Neural progenitor cell (in vitro differentiated cells): ENCODE measurements at regions not wholly inside any gene's neighbourhood (a gene's known extent, or its start where the extent isn't known, plus 50 kb on each side); places are given as distances from the start of the nearest gene placed in this dataset.

ENCODE experiments used
- CTCF ChIP-seq: fragments of 200-600 bp; sonication (generic); IDR thresholded peaks from 2 replicates; pipeline ENCODE4 v1.5.1; 2017; ENCODE audit warnings: antibody characterized with exemption, mild to moderate bottlenecking
- EZH2 ChIP-seq: fragments of 200-600 bp; sonication (generic); IDR thresholded peaks from 2 replicates; pipeline ENCODE4 v1.6.1; 2017; ENCODE audit warnings: antibody characterized with exemption, mild to moderate bottlenecking, moderate library complexity

DNA sequence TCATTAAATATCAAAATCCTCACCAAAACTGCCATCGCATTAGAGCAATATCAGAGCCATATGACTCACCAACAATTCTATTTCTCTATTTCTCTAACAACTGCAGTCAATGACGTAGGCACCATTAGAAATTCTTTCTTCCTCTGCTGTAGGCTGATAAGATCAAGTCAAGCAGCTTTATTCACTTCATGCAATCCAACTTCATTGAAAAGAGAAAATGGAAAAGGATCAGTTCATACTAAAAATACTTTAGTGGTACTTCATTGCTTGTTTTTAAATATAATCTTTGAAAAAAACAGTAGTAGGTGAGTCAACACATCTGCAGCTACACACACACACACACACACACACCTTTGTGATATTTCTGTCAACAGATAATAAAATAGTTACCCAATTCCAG, 345.3 kb upstream of the TENM3 start:
- TF ChIP-seq CTCF (no peak), EZH2 (no peak)
